ENCODE measurements at regions not wholly inside any gene's neighbourhood (a gene's known extent, or its start where the extent isn't known, plus 50 kb on each side); places are given as distances from the start of the nearest gene placed in this dataset.

DNA sequence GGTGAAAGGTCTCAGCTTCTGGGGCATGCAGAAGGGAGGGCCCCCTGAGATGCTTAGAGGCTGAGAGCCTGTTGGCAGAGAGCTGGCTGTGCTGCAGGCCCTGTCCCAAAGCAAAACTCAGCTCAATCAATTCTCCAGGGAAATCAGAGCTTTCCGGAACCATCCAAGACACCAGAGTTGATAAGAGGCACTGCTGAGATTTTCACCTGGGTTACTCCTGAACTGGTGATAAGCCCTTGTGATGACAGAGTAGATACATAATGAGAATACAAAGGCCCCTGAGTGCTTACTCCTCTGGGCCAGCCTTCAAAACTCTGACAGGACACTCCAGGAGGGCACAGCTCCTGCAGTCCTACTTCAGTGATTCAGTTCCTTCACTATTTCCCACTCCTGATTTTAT lies 63.9 kb downstream of the ARL6IP4 start:
- no peak for TF ChIP-seq POLR2A (IDR thresholded peaks at IDR 0.05)
- TF ChIP-seq, protein P1, sequence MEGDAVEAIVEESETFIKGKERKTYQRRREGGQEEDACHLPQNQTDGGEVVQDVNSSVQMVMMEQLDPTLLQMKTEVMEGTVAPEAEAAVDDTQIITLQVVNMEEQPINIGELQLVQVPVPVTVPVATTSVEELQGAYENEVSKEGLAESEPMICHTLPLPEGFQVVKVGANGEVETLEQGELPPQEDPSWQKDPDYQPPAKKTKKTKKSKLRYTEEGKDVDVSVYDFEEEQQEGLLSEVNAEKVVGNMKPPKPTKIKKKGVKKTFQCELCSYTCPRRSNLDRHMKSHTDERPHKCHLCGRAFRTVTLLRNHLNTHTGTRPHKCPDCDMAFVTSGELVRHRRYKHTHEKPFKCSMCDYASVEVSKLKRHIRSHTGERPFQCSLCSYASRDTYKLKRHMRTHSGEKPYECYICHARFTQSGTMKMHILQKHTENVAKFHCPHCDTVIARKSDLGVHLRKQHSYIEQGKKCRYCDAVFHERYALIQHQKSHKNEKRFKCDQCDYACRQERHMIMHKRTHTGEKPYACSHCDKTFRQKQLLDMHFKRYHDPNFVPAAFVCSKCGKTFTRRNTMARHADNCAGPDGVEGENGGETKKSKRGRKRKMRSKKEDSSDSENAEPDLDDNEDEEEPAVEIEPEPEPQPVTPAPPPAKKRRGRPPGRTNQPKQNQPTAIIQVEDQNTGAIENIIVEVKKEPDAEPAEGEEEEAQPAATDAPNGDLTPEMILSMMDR (IDR thresholded peaks at IDR 0.05) = no peak
- TF ChIP-seq POLR2AphosphoS5 (IDR thresholded peaks at IDR 0.05) = no peak
